Esophagus mucosa (tissue), 1 donor: ENCODE measurements at regions not wholly inside any gene's neighbourhood (a gene's known extent, or its start where the extent isn't known, plus 50 kb on each side); places are given as distances from the start of the nearest gene placed in this dataset.

Experiments used
- ATAC-seq: fragments of 200-7000 bp; cut with Tn5 transposase; one replicate; pipeline ENCODE4 v1.9.1; 2020
- donor health status: DM: yes; HTN: yes; CAD: no.

GRCh38 chr5:89908876-89909275 is 500.7 kb downstream of the CETN3 start:
- ATAC-seq, result no peak

- no peak for ATAC-seq
These were observed 505.1 kb downstream of the CETN3 start for GRCh38 chr5:89904442-89904841.

GRCh38 chr5:89901983-89902382 is 507.6 kb downstream of the CETN3 start:
- ATAC-seq, result no peak

GRCh38 chr5:89901346-89901745 is 508.2 kb downstream of the CETN3 start:
- ATAC-seq, result no peak

DNA sequence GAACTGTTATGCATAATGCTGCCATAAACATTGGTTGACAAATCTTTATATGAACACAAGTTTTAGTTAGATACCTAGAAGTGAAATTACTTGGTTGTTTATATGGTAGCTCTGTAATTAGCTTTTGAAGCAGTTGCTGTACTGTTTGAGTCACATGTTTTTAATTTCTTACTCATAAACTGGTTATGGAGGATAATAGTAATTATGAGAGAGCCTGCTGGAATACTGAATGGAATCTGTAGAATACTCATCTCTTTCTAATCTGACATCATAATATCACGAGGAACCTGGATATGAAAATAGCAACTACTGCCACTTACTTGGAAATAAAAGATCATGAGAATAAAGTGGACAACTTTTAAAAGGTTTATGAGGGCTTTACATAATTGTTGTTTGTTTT is 509.2 kb downstream of the CETN3 start:
- ATAC-seq, result no peak

DNA sequence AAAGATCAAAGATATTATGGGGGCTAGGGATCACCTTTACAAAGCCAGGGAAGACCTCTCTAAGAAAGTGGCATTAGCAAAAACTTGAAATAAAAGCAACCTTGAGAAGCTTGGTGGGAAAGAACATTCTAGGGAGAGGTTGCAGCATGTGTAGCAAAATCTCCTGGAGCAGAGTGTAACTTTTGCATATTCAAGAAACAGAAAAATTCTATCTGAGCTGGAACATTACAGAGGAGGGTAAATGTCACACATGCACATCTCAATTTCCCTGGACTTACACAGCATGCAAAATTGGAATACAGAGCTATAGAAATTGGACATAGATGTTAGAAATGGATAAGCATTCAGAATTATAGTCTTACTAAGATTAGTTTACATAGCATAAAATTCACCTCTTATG is 510.0 kb downstream of the CETN3 start:
- no peak for ATAC-seq

DNA sequence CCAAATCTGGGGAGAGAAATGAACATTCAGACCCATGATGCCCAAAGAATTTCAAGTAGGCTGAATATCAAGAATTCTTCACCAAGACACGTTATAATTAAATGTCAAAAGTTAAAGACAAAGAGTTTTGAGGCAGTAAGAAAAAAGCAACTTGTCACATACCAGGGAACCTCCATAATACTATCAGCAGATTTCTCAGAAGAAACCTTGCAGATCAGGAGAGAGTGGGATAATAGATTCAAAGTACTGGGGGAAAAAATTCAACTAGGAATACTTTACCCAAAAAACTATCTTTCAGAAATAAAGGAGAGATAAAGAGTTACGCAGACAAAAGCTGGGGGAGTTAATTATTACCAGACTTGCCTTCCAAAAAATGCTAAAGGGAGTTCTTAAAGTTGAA is 516.0 kb downstream of the CETN3 start:
- ATAC-seq, result no peak

DNA sequence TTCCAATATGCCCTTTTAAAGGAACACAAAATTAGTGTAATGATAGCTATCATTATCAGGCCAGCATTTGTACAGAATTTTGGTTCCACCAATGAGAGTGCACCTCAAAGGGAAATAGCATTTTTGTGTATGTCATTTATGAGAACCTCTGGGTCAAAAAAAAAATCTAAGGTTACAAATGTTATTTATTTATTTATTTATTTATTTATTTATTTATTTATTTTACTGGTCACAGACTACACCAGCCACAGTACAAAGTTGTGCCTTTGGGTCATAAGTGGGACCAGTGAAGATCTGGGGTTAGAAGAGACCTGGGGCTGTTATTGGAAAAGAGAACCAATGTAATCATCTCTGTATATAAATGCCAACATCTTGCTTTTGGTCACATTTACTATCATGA is 523.9 kb downstream of the CETN3 start:
- ATAC-seq, result no peak

DNA sequence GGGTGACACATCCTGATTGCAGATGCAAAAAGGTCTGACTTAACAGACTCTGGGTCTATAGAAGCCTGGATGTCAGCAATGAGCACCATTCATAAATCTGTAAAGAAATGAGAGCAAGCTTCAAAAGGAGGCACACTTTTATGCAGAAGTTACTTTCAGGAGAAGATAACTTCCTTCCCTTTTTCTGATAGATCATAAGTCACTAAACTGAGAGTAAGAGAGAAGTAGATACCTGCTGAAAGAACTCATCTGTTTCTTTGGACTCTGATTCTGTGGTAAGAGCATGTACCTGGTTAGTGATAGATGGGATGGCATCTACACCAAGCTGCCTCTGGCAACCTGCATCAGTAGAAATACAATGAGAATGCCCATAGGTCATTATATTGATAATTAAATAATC is 525.6 kb downstream of the CETN3 start:
- no peak for ATAC-seq

DNA sequence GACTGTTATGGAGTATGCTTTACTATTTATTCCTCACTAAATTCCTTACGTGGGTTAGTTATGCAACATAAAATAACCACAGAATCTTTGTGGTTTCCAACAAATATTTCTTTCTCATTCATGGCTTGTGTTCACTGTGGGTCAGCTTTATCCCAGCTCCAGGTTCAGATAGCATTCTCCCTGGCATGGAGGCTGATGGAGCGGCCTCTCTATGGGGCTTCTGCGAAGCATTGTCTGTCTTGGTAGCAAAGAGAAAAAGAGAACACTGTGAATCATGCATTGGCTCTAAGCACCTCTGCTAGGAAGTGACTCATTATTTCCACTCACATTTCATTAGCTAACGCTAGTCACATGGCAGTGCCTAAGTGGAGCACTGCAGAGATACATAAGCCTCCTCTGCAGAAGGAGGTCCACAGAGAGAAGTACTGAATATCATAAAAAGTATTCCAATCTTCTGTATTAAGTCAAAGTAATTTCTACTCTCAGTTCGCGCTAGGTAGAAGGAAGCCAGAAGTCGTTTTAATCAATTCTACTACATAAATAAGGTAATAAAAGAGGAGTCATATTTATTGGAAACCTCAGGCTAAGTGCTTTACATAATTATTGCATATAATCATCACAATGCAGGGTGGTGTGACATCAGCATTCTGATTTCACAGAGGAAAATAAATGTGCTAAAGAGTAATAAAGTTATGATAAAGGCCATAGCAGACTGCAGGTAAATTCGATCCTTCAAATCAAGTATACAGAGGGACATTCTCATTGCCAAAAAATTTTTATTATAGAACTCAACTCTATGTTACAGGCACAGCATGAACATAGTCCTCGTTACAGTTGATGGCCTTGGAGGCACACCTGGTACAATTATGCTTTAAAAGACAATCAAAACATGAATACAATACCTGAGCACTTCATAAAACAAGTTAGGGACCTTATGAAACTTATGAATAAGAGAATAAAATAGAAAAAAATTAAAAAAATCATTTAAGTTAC is 531.1 kb downstream of the CETN3 start:
- peak; percentile 50 for ATAC-seq

DNA sequence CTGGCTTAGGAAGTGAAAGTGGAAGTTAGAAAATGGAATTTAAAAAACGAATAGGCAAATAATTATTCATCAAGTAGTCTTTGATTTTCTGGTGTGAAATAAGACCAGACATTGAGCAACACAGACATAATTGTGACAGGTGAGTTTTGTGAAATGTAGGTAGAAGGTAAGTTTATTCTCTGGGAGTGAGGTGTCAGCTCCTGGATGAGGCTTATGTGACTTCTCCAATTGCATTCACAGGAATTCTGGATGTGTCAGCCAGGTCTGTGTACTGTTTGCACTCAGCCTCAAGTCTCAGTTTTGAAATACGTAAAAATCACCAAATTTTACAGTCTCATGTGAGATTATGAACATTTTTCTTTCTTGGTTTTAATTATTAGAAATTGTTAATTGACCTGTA is 537.6 kb downstream of the CETN3 start:
- no peak for ATAC-seq

- ATAC-seq, result no peak
These were observed 540.2 kb downstream of the CETN3 start for GRCh38 chr5:89869346-89869745.

GRCh38 chr5:89866410-89866809 is 543.1 kb downstream of the CETN3 start:
- no peak for ATAC-seq

- ATAC-seq, result no peak
These were observed 544.6 kb downstream of the CETN3 start for GRCh38 chr5:89864941-89865340.

DNA sequence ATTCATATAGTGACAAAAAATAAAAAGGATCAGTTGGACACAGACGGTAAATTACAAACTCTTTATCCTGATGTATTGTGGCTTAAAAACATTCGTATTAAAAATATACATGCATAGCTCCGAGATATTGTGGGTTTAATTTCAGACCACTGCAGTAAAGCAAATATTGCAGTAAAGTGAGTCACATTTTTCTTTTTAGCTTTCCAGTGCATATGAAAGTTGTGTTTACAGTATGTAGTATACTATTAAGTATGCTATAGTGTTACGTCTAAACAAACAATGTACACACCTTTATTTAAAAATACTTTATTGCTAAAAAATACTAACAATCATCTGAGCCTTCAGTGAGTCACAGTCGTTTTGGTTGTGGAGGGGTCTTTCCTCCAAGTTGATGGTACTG is 551.8 kb downstream of the CETN3 start:
- no peak for ATAC-seq

DNA sequence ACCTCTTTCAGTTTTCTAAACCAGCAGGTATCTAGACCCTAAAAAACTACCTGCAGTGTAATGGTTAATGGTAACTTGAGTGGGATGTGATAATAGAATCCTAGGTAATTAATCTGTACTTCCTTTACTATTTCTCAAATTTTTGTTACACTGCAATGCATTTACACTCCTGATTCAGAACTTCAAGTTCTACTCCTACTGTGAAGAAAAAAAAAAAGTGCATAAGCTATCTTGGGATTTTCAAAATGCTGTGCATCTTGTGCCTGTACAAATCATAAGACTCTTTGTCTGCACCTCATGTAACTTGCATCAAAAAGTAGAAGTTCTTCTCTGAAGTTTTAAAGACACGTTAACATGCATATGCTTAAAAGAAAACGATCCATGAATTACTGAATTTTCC is 554.1 kb downstream of the CETN3 start:
- ATAC-seq, result no peak

DNA sequence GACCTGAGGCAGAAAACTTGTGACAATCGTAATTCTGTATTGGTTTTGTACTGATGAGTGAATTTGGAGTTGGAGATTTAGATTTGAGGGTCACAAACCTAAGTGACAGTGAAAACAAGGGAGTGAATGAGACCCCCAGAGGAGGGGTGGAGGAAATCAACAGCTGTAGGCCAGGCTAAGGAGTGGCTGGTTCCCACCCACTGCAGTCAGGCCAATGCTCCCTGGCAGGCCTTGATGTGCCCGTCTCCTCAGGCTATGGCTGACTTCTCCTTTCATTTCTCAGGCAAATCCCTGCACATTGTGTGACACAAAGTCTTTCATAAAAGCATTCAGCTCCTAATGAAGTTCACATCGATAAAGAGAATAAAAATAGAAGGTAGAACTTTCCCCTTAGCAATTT is 557.6 kb downstream of the CETN3 start:
- no peak for ATAC-seq

DNA sequence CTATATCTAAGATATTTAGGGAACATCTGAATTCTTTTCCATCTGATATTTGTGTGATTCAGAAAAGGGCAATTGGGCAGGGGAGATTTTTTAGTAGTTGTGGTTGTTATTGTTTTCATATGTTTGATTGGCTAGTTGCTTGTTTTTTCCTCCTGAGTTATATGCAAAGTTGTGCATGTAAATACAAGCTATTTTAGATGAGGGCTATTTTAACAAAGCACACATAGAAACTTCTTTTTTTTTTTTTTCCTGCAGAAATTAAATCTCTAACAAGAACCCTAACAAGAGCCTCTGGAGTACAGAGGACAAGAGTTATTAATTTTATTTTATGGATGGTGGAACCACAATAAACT is 559.1 kb downstream of the CETN3 start:
- ATAC-seq, result no peak

- no peak for ATAC-seq
These were observed 559.6 kb downstream of the CETN3 start for GRCh38 chr5:89849830-89850512.

GRCh38 chr5:89847743-89848142 is 561.8 kb downstream of the CETN3 start:
- no peak for ATAC-seq

GRCh38 chr5:89844548-89844947 is 565.0 kb downstream of the CETN3 start:
- ATAC-seq, result no peak

DNA sequence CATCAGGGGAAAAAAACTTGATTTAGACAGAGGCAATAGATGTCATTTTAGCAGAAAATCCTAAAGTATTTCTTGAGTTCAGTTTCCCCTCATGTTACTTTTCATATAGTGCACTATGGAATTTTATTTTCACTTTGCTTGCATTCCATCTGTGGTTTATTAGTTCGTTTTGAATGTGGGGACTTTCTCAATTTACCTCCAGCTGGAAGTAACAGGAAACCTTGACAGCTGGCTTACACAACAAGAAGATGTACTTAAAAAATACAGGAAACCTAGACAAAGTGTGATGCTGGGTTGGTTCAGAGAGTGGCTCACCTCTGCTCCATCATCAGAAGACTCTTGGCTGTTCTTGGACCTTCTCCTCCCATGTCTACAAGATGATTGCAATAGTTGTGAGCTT is 567.0 kb downstream of the CETN3 start:
- ATAC-seq, result no peak

DNA sequence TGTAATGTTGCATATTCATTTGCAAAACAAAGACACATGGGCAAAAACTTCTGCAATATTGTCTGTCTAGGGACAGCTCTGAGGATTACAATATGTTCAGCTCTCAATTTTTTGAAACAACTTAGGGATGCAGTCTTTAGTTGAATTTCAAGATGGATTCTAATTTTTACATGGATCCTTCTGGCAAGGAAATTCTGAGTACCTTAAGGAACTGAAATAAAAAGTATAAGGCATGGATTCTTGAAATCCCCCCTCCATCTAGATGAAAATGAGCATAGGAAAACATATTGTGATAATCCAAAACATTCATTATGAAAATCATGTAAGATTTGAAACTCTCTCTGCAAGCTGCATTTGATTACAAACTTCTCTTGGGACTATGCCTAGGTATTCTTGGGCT is 568.6 kb downstream of the CETN3 start:
- ATAC-seq, result no peak

DNA sequence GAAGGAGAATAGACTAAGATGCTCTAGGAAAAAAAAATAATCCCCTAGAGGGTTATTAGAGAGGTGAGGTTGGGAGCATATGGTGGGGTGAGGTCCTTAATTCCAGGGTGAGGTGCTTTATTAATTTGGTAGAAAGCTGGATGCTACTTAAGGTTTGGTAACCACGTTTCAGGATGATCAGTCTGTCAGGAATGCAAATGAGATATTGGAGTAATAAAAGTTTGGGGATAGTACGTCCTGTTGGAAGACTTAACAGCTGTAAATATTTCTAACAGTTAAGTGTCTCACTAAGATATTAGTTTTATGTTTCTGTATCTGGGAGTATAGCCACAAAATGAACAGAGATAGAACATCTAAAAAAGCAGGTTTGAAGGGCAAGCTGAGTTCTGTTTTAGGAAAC is 578.9 kb downstream of the CETN3 start:
- ATAC-seq, result no peak
